GM12875 (cell line): ENCODE measurements at regions not wholly inside any gene's neighbourhood (a gene's known extent, or its start where the extent isn't known, plus 50 kb on each side); places are given as distances from the start of the nearest gene placed in this dataset.
A peak's percentile ranks its signal among the peaks of the same experiment; 100 is the strongest.

Experiments used
- H3K4me3 ChIP-seq: one replicate; pipeline ENCODE4 v1.5.1; 2011; ENCODE audit warnings: low read depth, low read length, control low read depth
- TF ChIP-seq, protein P1 (sequence below): IDR thresholded peaks from 2 replicates; pipeline ENCODE4 v1.5.1; 2011; ENCODE audit warnings: low read depth, mild to moderate bottlenecking, control low read depth, inconsistent platforms, low read length, moderate library complexity, borderline replicate concordance; ENCODE audit not compliant: insufficient read depth

DNA sequence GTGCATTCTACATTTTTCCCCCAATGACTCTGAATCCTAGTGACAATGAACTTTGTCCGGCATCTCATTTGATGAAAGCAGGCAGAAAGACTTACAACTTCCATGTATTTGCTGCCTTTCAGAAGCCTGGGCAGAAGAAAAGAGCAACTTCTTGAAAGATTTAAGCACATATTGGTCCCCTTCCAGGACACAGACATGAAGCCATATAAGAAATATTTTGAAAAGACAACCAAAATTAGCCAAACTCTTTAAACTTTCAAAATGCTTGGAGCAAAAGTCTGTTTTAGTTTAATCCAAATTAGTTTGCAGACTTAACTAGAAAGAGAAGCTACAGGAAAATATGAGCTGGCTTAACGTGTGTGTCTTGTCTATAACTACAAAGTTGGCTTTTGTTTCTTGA, 492.5 kb downstream of the NR4A2 start:
- H3K4me3 ChIP-seq: no peak overlapping the region
- TF ChIP-seq, protein P1, sequence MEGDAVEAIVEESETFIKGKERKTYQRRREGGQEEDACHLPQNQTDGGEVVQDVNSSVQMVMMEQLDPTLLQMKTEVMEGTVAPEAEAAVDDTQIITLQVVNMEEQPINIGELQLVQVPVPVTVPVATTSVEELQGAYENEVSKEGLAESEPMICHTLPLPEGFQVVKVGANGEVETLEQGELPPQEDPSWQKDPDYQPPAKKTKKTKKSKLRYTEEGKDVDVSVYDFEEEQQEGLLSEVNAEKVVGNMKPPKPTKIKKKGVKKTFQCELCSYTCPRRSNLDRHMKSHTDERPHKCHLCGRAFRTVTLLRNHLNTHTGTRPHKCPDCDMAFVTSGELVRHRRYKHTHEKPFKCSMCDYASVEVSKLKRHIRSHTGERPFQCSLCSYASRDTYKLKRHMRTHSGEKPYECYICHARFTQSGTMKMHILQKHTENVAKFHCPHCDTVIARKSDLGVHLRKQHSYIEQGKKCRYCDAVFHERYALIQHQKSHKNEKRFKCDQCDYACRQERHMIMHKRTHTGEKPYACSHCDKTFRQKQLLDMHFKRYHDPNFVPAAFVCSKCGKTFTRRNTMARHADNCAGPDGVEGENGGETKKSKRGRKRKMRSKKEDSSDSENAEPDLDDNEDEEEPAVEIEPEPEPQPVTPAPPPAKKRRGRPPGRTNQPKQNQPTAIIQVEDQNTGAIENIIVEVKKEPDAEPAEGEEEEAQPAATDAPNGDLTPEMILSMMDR: no peak

DNA sequence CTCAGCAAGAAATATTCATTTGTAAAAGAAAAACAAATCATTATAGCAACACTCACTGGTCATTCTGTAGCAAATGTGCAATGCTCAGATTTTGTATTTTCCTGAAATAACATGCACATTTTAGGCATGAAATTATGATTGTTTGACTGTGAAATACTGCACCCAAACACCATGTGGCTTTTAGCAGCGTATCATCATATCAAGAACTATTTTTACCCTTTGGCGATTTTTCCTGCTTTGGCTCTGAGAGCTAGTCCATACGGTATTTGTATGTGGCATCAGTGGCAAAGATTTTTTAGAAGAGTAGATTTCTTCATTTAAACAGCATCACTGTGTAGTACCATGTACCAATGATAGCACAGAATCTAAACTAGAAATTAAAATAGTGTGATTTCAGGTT, 493.1 kb downstream of the NR4A2 start:
- no peak overlapping the region for H3K4me3 ChIP-seq
- TF ChIP-seq, protein P1: no peak

DNA sequence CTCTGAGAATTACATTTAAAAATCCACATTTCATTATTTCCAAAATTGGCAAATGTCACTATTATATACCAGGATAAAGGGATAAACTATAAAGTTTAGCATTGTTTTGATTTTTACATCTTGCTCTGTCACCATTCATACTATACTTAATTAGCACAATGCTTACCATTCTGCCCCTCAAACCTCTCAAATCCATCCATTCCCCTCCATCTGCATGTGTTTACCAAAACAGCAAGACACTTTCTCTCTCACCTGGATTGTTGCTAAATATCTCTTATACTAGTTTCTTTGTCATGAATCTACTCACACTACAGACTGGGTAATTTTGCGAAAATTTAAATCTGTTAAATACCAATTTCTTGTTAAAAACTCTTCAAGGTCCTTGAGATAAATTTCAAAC, 496.1 kb downstream of the NR4A2 start:
- TF ChIP-seq, protein P1: no peak
- no peak overlapping the region for H3K4me3 ChIP-seq

DNA sequence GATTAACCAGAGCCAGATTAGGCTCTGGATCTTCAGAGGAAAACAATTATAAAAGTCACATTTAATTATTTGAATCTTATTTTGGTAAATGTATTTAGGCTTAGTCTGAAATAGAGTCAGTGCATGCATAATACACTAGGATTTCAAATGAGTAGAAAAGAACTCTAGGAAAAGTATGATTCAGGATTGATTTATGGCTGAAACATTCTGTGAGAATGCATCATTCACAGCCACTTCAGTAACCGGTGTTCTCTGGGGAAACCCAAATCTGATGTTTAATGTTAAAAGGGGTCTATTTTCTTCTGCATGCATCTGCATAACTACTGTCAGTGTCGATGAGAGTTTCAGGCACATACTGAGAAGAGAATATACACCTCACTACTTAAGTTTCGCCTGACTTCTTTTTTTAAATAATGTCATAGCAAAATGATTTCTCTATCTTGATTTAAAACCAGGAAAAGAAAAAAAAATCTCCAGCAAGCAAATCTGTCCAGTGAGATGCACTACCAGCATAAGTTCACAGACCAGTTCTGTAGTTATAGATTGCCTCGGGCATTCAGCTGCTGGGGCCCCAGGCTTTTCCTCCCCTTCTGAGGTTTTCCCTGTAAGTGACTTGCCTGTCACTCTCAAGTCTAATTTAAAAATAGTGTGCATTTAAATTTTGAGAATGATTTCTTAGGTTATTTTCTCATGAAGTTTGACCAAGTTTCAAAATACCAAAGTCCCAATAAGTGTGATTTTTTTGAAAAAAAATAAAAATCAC, 501.5 kb downstream of the NR4A2 start:
- TF ChIP-seq, protein P1: no peak
- no peak overlapping the region for H3K4me3 ChIP-seq

DNA sequence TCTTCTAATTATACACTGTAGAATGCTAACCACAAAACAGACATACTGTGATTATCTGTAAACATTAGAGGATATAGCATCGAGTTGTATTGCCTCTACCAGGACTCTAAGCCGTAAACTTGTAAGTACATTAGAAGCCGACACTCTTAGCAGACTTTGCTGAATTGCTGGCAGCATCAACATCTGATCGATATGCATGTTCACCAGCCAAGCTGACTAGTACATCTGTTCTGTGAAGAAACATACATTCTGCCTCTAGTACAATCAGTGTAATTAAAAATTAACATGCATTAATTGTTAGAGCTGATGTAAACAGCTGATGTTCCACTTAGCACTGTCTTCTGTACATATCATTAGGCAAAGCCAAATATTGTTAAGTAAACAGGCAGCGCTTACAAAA, 502.2 kb downstream of the NR4A2 start:
- TF ChIP-seq, protein P1: no peak
- H3K4me3 ChIP-seq: no peak overlapping the region

DNA sequence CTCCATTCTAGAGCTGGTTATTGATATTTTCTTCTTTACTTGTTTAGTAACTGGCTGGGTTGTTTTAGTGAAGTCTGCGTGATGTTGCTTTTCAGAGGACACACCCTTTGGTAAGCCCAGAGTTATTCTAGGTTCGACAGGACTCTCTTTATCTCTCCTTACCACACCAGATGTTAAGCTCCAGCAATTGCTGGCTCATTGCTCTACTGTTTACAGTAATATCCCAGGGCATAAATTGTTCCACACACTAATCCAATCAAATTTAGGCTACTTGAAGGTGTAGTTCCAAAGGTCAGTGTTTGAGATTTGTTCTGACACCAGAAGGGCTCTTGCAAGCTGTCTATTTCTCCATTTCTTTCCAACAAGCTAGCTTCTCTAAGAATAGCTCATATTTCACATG, 506.6 kb downstream of the NR4A2 start:
- no peak overlapping the region for H3K4me3 ChIP-seq
- TF ChIP-seq, protein P1: no peak

DNA sequence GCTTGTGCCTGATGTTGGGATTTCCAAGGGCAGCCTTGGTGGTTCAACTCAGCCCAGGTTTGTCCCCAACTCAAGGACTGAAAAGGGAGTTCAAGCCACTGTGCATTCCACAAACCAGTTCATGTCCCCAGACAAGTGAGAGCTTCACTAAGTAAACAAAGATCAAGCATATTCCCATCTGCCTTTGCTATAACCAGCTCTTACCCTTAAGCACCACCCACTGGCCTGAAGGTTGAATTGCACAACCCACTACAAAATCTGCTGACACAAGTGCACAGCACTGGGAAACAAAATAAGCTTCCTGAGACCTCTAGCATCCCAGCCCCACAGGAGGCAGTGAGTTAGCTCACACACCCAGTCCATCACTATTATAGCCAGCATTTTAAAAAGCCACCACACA, 516.7 kb downstream of the NR4A2 start:
- TF ChIP-seq, protein P1: peak; percentile 73
- H3K4me3 ChIP-seq: no peak overlapping the region
